HG03521 (cell line): ENCODE measurements at regions not wholly inside any gene's neighbourhood (a gene's known extent, or its start where the extent isn't known, plus 50 kb on each side); places are given as distances from the start of the nearest gene placed in this dataset.

Experiments
- ATAC-seq: cut with Tn5 transposase; IDR thresholded peaks from one replicate; pipeline ENCODE4 v1.9.1; 2021; ENCODE audit warnings: mild to moderate bottlenecking, moderate library complexity; ENCODE audit not compliant: unreplicated experiment

DNA sequence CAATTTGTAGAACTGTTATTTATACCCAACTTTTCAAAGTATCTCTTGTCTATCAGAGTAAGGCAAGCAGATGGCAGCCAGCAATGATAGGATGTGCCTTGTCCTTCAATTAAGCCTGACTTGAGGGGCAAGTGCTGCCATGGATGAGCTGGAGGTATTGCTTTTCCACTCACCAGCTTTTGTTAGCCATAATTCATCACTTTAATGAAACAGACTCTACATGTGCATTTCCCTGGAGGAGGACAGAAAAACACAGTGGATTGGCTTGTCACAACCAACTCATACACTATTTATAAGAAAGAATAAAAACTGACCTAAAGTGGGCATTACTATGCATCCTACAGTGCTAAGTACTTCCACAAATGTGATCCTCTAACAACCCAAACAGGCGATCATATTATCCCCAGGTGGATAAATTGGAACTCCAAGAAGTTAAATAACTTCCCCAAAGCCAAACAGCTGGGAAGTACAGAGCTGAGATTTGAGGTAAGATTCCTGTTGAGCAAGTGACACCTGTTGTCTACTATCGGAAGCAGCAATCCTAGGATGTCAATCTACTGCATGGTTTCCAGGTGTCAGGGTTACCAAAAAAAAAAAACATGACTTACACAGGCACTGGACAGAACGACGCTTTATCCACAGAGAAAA, 73.9 kb upstream of the NRSN1 start:
- no peak for ATAC-seq

DNA sequence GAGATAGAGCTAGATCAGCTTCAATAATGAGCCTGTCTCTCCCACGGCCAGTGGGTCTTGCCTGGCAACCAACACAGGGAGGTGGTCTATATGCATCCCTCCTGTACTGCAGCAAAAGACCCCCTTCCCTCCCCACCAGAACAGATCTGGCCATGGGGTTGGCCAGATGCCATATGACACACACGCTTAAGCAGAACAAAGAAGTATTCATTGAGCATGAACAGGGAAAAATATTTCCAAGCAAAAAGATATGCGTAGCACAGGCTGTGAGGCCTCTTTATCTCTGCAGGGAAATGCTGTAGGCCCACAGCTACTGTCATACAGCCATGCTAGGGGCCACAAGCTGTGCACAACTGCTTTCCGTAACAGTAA, 73.4 kb upstream of the NRSN1 start:
- no peak for ATAC-seq

DNA sequence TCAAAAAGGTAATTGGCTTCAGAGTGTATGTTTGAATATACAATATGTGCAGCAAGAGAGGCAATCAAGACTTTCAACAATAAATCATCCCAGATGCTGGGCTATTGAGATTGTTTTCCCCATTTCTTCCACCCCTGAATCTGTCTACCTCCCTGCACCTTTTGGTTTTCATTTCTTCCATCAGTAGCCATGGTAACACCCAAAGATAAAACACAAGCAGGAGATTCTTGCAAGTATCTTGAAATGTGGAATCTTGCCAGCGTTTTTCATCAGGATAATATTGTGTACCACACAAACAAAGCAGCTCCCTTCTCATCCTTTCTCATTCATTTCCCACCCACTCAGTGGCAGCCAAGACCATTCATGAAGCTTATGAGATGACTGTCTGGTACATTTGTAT, 73.0 kb upstream of the NRSN1 start:
- ATAC-seq: no peak

DNA sequence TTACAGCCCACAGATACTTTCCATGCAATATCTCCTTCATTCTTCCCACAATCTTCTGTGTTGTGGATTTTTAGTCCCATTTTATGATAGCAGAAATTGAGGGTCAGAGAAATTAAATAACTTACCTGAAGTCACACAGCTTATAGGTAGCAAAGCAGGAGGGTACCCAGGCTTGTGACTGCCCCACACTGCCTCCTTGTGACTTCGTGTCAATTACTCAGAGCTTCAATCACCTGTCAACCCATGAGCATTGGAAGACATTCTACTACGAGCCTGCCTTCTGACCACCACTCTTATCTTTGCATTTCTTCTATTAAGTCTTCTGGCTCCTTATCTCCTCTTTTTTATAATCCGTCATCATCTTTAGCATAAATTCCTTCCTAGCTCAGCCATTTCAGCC, 71.6 kb upstream of the NRSN1 start:
- no peak for ATAC-seq

DNA sequence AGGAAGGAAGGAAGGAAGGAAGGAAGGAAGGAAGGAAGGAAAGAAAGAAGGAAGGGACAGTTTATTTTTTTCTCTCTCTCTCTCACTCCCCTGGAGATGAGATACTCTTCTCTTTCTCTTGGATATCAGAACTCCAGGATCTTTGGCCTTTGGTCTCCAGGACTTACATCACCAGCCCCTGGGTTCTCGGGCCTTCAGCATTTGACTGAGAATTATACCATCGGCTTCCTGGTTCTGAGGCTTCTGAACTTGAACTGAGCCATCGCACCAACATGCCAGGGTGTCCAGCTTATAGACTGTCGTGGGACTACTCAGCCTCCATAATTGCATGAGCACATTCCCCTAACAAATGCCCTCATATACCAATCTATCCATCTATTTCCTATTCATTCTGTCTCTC, 69.4 kb upstream of the NRSN1 start:
- no peak for ATAC-seq

DNA sequence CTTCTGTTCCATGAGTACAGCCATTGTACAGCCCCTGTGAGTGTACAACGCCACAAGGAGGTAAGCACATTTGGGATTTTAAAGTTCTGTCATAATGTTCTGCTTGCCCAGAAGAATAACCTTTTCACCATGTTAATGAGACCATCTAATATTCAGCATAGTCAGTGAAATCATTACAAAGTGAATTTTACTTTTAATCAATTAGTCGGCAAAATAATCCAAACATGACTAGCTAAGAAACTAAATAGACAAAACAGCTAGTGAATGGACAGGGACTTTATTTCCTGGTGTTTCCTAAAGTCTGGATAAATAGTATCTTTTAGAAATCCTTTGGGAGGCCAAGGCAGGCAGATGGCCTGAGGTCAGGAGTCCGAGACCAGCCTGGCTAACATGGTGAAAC, 69.0 kb upstream of the NRSN1 start:
- ATAC-seq: no peak

DNA sequence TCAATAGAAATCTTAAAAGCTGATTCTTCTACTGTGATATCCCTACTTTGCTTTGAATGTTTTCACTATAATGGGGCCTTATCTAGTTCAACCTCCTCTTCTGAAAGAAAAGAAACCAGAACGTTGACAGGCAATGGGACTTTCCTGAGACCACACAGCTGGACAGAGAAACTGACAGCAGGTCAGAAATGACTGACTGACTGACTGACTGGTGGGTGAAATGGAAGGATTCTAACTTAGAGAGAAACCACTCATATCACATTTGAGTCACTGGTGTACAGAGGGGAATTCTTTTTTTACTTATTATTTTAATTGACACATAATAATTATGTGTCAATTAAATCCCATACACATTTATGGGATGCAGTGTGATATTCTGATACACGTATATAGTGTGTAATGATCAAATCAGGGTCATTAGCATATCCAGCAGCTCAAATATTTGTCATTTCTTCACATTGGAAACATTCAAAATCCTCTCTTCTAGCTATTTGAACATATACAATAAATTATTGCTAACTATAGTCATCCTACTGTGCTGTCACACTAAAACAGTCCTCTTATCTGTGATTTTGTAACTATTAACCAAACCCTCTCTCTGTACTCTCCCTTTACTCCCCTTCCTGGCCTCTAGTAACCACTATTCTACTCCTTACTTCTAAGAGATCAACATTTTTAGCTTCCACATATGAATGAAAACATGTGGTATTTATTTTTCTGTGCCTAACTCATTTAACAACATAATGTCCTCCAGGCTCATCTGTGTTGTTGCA, 64.8 kb upstream of the NRSN1 start:
- peak; percentile 96 for ATAC-seq

DNA sequence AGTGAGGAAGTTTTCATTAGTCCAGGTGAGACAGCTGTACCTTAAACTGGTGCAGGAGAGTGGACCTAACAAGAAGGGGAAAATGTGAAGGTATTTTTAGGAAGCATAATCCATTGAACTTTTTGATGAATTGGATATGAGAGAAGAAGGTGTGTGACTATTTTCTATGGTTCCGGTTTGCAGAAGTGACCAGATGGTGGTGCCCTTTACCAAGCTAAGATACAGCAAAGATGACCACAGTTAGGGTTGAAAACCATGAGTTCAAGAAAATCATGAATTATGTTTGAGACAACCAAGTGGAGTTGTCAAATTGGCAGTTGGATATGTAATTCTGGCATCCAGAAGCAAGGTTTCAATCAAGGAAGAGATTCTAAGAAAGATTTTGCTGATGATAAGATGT, 61.9 kb upstream of the NRSN1 start:
- ATAC-seq: no peak

DNA sequence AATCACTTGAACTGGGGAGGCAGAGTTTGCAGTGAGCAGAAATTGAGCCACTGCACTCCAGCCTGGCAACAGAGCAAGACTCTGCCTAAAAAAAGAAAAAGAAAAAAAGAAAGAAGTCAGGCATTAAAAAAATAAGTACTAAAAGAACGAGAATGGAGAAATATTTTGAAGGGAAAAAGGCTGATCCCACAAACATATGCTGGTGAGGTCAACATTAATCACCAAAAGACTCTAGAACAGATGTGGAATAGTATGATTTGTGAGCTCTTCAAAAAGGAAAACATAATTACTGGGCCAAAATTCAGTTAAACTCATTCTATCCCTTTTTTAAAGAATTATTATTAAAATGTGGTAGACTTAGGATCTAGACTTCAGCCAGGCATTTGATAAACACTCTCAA, 61.2 kb upstream of the NRSN1 start:
- ATAC-seq: no peak

DNA sequence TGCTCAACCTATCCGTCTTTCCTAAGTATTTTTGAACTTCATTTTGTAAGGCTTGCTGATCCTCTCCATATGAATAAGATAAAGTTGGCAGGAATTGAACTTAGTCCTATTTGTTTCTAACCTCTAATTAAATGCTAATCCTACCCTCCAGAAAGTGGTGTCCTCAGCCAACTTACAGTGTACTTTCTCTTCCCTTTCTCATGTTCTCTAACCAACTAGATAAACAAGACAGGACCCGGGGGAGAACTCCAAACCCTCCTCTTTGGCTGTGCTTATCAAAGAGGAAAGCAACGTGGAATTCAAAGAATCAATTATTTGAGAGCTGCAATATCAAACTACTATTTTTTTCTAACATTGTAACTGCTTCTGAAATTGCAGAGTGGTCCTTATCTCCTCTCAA, 56.5 kb upstream of the NRSN1 start:
- no peak for ATAC-seq

DNA sequence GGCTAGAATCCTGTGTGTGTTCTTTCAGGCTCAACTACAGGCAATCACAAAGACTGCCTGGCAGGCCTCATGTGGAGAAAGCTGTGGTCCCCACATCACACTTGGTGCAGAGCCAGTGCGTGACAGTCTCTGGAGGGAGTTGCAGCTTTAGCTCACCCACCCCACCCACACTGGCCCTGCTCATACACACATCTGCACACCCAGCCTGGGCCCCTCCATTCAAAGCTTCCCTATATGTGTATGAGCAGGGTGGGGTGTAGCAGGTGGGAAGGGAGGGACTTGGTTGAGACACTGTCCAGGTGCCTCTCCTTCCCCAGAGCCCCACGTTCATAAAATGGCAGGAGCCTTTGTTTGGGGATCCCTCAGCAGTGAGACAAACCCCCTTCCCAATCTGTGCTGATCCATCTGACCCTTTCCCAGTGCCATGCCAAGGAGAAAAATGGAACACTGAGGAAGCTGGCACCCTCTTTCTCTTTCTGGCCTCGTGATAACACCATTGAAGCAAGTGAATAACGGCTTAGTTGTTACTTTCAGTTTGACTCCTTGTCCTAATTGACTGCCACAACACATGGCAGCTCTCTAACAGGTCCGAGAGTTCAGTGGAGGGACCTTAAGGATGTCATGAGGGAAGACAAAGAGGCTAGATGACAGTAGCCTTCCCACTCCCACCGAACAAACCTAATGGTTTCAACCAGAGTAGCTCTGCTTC, 53.8 kb upstream of the NRSN1 start:
- ATAC-seq: no peak

DNA sequence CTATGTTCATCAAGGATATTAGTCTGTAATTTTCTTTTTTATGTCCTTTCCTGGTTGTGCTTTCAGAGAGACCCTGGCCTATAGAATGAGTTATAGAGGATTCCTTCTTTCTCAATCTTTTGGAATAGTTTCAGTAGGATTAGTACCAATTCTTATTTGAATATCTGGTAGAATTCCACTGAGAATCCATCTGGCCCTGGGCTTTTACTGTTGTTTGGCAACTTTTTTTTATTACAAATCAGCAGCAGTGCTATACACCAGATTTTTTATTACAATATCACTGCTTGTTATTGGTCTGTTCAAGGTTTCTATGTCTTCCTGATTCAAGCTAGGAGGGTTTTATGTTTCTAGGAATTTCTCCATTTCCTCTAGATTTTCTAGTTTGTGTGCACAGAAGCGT, 50.0 kb upstream of the NRSN1 start:
- ATAC-seq: no peak
